Nephron (organoid): ENCODE measurements at regions not wholly inside any gene's neighbourhood (a gene's known extent, or its start where the extent isn't known, plus 50 kb on each side); places are given as distances from the start of the nearest gene placed in this dataset.

Experiments used
- H3K27ac Mint-ChIP-seq, 3 experiments: 2 replicates each; pipeline ENCODE4 v1.8.0; 2020; ENCODE audit warnings: mixed read lengths in 3 of 3, mild to moderate bottlenecking in 2 of 3, moderate library complexity in 1 of 3
- H3K27me3 Mint-ChIP-seq: 2 replicates; pipeline ENCODE4 v1.8.0; 2021; ENCODE audit warnings: low read depth, mild to moderate bottlenecking, moderate library complexity, mixed read lengths
- H3K36me3 Mint-ChIP-seq: 2 replicates; pipeline ENCODE4 v1.8.0; 2020; ENCODE audit warnings: low read depth, mixed read lengths
- H3K4me1 Mint-ChIP-seq: 2 replicates; pipeline ENCODE4 v1.8.0; 2020; ENCODE audit warnings: mixed read lengths
- H3K4me3 Mint-ChIP-seq, 3 experiments: 2 replicates each; pipeline ENCODE4 v1.8.0; 2020; ENCODE audit warnings: mild to moderate bottlenecking in 3 of 3, mixed read lengths in 3 of 3, moderate library complexity in 2 of 3
- H3K9me3 Mint-ChIP-seq: 2 replicates; pipeline ENCODE4 v1.8.0; 2020; ENCODE audit warnings: mixed read lengths
- CTCF ChIP-seq, 3 experiments: fragments of 200-600 bp; sonication (generic); IDR thresholded peaks; one replicate each; pipeline ENCODE4 v1.5.0; 2021; ENCODE audit warnings: antibody characterized with exemption in 3 of 3; ENCODE audit not compliant: unreplicated experiment in 3 of 3

GRCh38 chr10:35712486-35712885 is 70.4 kb upstream of the FZD8 start:
- Mint-ChIP-seq H3K27ac (no peak overlapping the region), H3K27me3 (no peaks in the 10 kb centered on the region), H3K4me3 (no peak overlapping the region), H3K4me1 (peaks cover 5% of the 10 kb centered on the region), H3K9me3 (peaks cover 13% of the 10 kb centered on the region), H3K36me3 (no peaks in the 10 kb centered on the region)
- no peak for TF ChIP-seq CTCF (IDR thresholded peaks at IDR 0.05; ENCODE audit: unreplicated experiment in 3 of 3)

GRCh38 chr10:35711615-35712411 is 69.7 kb upstream of the FZD8 start:
- Mint-ChIP-seq H3K4me1 (peaks cover 5% of the 10 kb centered on the region), H3K4me3 (no peak overlapping the region), H3K9me3 (peaks cover 18% of the 10 kb centered on the region), H3K27ac (peak overlapping the region in 1 of 3 experiments; percentile 8), H3K27me3 (no peaks in the 10 kb centered on the region), H3K36me3 (no peaks in the 10 kb centered on the region)
- no peak for TF ChIP-seq CTCF (IDR thresholded peaks at IDR 0.05; ENCODE audit: unreplicated experiment in 3 of 3)

- Mint-ChIP-seq H3K27me3 (peaks cover under 1% of the 10 kb centered on the region), H3K36me3 (no peaks in the 10 kb centered on the region), H3K4me1 (peaks cover 5% of the 10 kb centered on the region), H3K4me3 (no peak overlapping the region), H3K9me3 (peaks cover 16% of the 10 kb centered on the region), H3K27ac (peak overlapping the region; percentile 36 to 74 (median 46))
- TF ChIP-seq CTCF (IDR thresholded peaks at IDR 0.05; ENCODE audit: unreplicated experiment in 3 of 3): no peak
Observed at GRCh38 chr10:35707642-35708425, 65.7 kb upstream of the FZD8 start.

- Mint-ChIP-seq H3K9me3 (peaks cover 16% of the 10 kb centered on the region), H3K27me3 (peaks cover 5% of the 10 kb centered on the region), H3K27ac (peak overlapping the region in 1 of 3 experiments; percentile 74), H3K36me3 (no peaks in the 10 kb centered on the region), H3K4me1 (no peaks in the 10 kb centered on the region), H3K4me3 (no peak overlapping the region)
- TF ChIP-seq CTCF (IDR thresholded peaks at IDR 0.05; ENCODE audit: unreplicated experiment in 3 of 3): no peak
Observed at GRCh38 chr10:35706959-35707358, 64.9 kb upstream of the FZD8 start.

- no peaks in the 10 kb centered on the region for H3K4me1 Mint-ChIP-seq
- peaks cover 16% of the 10 kb centered on the region for H3K9me3 Mint-ChIP-seq
- no peak overlapping the region for H3K4me3 Mint-ChIP-seq
- no peak overlapping the region for H3K27ac Mint-ChIP-seq
- peaks cover 5% of the 10 kb centered on the region for H3K27me3 Mint-ChIP-seq
- TF ChIP-seq CTCF (IDR thresholded peaks at IDR 0.05; ENCODE audit: unreplicated experiment in 3 of 3): no peak
- no peaks in the 10 kb centered on the region for H3K36me3 Mint-ChIP-seq
Observed at GRCh38 chr10:35705671-35706070, 63.6 kb upstream of the FZD8 start.
